HepG2 (cell line): ENCODE measurements at regions not wholly inside any gene's neighbourhood (a gene's known extent, or its start where the extent isn't known, plus 50 kb on each side); places are given as distances from the start of the nearest gene placed in this dataset.

Source experiments
- FOXA3 ChIP-seq: IDR thresholded peaks from 2 replicates; pipeline ENCODE4 v1.6.1; 2016; ENCODE audit warnings: missing genetic modification reagents, missing compliant biosample characterization
- FOXJ3 ChIP-seq: sonication (generic); formaldehyde crosslinking; IDR thresholded peaks from 2 replicates; pipeline ENCODE4 v1.4.0; 2020; ENCODE audit warnings: missing genetic modification reagents, mild to moderate bottlenecking, borderline replicate concordance
- IRF2 ChIP-seq: IDR thresholded peaks from 2 replicates; pipeline ENCODE4 v1.6.1; 2018; ENCODE audit warnings: missing genetic modification reagents, missing compliant biosample characterization
- MBD4 ChIP-seq: IDR thresholded peaks from 2 replicates; pipeline ENCODE4 v1.6.1; 2012; ENCODE audit warnings: low read length, inconsistent platforms, borderline replicate concordance
- MYNN ChIP-seq: sonication (generic); formaldehyde crosslinking; IDR thresholded peaks from 2 replicates; pipeline ENCODE4 v1.4.0; 2020; ENCODE audit warnings: mild to moderate bottlenecking, low read depth, missing genetic modification reagents
- PRMT3 ChIP-seq: sonication (generic); formaldehyde crosslinking; IDR thresholded peaks from 2 replicates; pipeline ENCODE4 v1.8.1; 2022; ENCODE audit warnings: low read depth, mild to moderate bottlenecking, moderate library complexity, missing genetic modification reagents, borderline replicate concordance
- RELA ChIP-seq: sonication (generic); formaldehyde crosslinking; IDR thresholded peaks from 2 replicates; pipeline ENCODE4 v1.4.0; 2020; ENCODE audit warnings: missing genetic modification reagents
- SP1 ChIP-seq, 2 experiments: fragments of 450-650 bp in 1 of 2; sonication (generic) in 1 of 2; formaldehyde crosslinking in 1 of 2; IDR thresholded peaks; 2 replicates each; pipeline versions ENCODE4 v1.4.0 to v1.6.1; 2016 to 2020; ENCODE audit warnings: missing genetic modification reagents in 1 of 2
- THAP11 ChIP-seq: IDR thresholded peaks from 2 replicates; pipeline ENCODE4 v1.6.1; 2016; ENCODE audit warnings: missing biosample characterization, missing genetic modification reagents
- U2AF2 ChIP-seq: fragments of 200-400 bp; formaldehyde crosslinking; IDR thresholded peaks from 2 replicates; pipeline ENCODE4 v1.6.1; 2017; ENCODE audit warnings: low read depth, mild to moderate bottlenecking, low read length
- ZBTB7B ChIP-seq: sonication (generic); formaldehyde crosslinking; IDR thresholded peaks from 2 replicates; pipeline ENCODE4 v1.4.0; 2020; ENCODE audit warnings: missing genetic modification reagents
- ZNF253 ChIP-seq: sonication (generic); formaldehyde crosslinking; IDR thresholded peaks from 2 replicates; pipeline ENCODE4 v1.8.0; 2022; ENCODE audit warnings: mild to moderate bottlenecking, missing genetic modification reagents, borderline replicate concordance
- ZNF354B ChIP-seq: sonication (generic); formaldehyde crosslinking; IDR thresholded peaks from 2 replicates; pipeline ENCODE4 v1.8.0; 2022; ENCODE audit warnings: mild to moderate bottlenecking, missing genetic modification reagents
- ZNF441 ChIP-seq: sonication (generic); formaldehyde crosslinking; IDR thresholded peaks from 2 replicates; pipeline ENCODE4 v1.7.0; 2021; ENCODE audit warnings: missing genetic modification reagents, borderline replicate concordance
- ZNF766 ChIP-seq: sonication (generic); formaldehyde crosslinking; IDR thresholded peaks from 2 replicates; pipeline ENCODE4 v1.5.0; 2020; ENCODE audit warnings: missing genetic modification reagents, borderline replicate concordance
- ZNF792 ChIP-seq: IDR thresholded peaks from 2 replicates; pipeline ENCODE4 v1.6.1; 2016
- TF ChIP-seq, protein P1 (sequence below): sonication (generic); formaldehyde crosslinking; IDR thresholded peaks from 2 replicates; pipeline ENCODE4 v1.9.0; 2022; ENCODE audit warnings: low read depth, missing genetic modification reagents
- TF ChIP-seq, protein P2 (sequence below): sonication (generic); formaldehyde crosslinking; IDR thresholded peaks from 2 replicates; pipeline ENCODE4 v1.5.1; 2020; ENCODE audit warnings: missing genetic modification reagents, mild to moderate bottlenecking, borderline replicate concordance
- TF ChIP-seq, protein P3 (sequence below): sonication (generic); formaldehyde crosslinking; IDR thresholded peaks from 2 replicates; pipeline ENCODE4 v1.8.0; 2022; ENCODE audit warnings: missing genetic modification reagents, low read depth, mild to moderate bottlenecking, borderline replicate concordance
- TF ChIP-seq, protein P4 (sequence below): sonication (generic); formaldehyde crosslinking; IDR thresholded peaks from 2 replicates; pipeline ENCODE4 v1.8.1; 2023; ENCODE audit warnings: mild to moderate bottlenecking, missing genetic modification reagents
- TF ChIP-seq, protein P5 (sequence below): sonication (generic); formaldehyde crosslinking; IDR thresholded peaks from 2 replicates; pipeline ENCODE4 v1.4.0; 2020; ENCODE audit warnings: missing genetic modification reagents

DNA sequence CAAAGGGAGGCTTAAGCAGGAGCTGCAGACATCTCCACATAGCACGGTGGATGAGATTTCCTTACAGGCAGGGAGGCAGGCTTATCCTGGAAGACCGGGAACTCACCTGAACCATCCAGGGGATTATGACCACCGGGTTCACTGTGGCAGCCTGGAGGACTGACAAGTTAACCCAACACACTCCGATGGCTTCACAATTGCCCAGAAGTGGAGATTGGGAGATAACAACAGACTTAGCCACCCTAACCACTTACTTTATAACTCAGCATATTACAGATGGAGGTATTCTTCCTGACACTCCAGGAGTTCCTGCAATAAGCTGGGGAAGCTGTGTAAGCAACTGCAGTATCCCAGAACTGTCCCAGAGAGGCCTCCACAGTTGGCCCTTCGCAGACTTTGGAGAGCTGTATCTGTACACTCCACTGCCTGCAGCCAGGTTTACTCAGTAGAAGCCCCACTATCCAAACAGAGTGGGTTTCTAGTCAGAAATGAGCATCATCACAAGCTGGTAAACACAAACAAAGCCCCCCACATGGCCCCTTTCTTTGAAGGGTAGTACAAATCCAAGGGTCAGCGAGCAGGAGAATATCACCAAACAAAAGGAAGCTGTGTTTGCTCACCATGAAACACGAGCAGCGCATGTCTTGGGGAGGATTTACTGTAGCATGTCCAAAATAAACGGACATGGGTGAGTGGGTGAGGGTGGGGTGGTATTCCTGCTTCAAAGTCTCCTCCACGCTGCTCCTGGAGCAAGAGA lies 462.2 kb downstream of the RASEF start (continued):
- TF ChIP-seq, protein P1, sequence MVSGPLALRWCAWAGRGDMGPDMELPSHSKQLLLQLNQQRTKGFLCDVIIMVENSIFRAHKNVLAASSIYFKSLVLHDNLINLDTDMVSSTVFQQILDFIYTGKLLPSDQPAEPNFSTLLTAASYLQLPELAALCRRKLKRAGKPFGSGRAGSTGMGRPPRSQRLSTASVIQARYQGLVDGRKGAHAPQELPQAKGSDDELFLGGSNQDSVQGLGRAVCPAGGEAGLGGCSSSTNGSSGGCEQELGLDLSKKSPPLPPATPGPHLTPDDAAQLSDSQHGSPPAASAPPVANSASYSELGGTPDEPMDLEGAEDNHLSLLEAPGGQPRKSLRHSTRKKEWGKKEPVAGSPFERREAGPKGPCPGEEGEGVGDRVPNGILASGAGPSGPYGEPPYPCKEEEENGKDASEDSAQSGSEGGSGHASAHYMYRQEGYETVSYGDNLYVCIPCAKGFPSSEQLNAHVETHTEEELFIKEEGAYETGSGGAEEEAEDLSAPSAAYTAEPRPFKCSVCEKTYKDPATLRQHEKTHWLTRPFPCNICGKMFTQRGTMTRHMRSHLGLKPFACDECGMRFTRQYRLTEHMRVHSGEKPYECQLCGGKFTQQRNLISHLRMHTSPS (CRISPR knock-in tag): no peak
- no peak for TF ChIP-seq U2AF2
- TF ChIP-seq IRF2: peak; percentile 57; the same call in 1 of the 2 replicates
- peak; percentile 65 for TF ChIP-seq FOXA3
- no peak for TF ChIP-seq ZNF792 (CRISPR knock-in tag)
- TF ChIP-seq, protein P2, sequence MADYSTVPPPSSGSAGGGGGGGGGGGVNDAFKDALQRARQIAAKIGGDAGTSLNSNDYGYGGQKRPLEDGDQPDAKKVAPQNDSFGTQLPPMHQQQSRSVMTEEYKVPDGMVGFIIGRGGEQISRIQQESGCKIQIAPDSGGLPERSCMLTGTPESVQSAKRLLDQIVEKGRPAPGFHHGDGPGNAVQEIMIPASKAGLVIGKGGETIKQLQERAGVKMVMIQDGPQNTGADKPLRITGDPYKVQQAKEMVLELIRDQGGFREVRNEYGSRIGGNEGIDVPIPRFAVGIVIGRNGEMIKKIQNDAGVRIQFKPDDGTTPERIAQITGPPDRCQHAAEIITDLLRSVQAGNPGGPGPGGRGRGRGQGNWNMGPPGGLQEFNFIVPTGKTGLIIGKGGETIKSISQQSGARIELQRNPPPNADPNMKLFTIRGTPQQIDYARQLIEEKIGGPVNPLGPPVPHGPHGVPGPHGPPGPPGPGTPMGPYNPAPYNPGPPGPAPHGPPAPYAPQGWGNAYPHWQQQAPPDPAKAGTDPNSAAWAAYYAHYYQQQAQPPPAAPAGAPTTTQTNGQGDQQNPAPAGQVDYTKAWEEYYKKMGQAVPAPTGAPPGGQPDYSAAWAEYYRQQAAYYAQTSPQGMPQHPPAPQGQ (CRISPR knock-in tag): no peak
- TF ChIP-seq THAP11 (CRISPR knock-in tag): no peak
- no peak for TF ChIP-seq SP1 (IDR thresholded peaks at IDR 0.05)
- no peak for TF ChIP-seq SP1 (CRISPR knock-in tag; IDR thresholded peaks at IDR 0.05)
- no peak for TF ChIP-seq ZNF441 (CRISPR knock-in tag)
- TF ChIP-seq MYNN (CRISPR knock-in tag): no peak
- TF ChIP-seq, protein P3, sequence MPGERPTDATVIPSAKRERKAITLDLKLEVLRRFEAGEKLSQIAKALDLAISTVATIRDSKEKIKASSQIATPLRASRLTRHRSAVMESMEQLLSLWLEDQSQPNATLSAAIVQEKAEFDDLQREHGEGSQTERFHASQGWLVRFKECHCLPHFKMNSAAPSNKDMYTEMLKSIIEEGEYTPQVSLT (CRISPR knock-in tag): no peak
- TF ChIP-seq MBD4: 0 out of 2 replicates have a peak, but pooled peaks have one; percentile 37
- peak; percentile 30; the same call in 1 of the 2 replicates for TF ChIP-seq FOXJ3 (CRISPR knock-in tag)
- no peak for TF ChIP-seq ZNF253 (CRISPR knock-in tag)
- TF ChIP-seq ZNF354B: no peak
- TF ChIP-seq, protein P4, sequence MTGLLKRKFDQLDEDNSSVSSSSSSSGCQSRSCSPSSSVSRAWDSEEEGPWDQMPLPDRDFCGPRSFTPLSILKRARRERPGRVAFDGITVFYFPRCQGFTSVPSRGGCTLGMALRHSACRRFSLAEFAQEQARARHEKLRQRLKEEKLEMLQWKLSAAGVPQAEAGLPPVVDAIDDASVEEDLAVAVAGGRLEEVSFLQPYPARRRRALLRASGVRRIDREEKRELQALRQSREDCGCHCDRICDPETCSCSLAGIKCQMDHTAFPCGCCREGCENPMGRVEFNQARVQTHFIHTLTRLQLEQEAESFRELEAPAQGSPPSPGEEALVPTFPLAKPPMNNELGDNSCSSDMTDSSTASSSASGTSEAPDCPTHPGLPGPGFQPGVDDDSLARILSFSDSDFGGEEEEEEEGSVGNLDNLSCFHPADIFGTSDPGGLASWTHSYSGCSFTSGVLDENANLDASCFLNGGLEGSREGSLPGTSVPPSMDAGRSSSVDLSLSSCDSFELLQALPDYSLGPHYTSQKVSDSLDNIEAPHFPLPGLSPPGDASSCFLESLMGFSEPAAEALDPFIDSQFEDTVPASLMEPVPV (CRISPR knock-in tag): no peak
- TF ChIP-seq ZBTB7B (CRISPR knock-in tag): peak; percentile 94
- no peak for TF ChIP-seq ZNF766 (CRISPR knock-in tag)
- no peak for TF ChIP-seq RELA (CRISPR knock-in tag)
- TF ChIP-seq, protein P5, sequence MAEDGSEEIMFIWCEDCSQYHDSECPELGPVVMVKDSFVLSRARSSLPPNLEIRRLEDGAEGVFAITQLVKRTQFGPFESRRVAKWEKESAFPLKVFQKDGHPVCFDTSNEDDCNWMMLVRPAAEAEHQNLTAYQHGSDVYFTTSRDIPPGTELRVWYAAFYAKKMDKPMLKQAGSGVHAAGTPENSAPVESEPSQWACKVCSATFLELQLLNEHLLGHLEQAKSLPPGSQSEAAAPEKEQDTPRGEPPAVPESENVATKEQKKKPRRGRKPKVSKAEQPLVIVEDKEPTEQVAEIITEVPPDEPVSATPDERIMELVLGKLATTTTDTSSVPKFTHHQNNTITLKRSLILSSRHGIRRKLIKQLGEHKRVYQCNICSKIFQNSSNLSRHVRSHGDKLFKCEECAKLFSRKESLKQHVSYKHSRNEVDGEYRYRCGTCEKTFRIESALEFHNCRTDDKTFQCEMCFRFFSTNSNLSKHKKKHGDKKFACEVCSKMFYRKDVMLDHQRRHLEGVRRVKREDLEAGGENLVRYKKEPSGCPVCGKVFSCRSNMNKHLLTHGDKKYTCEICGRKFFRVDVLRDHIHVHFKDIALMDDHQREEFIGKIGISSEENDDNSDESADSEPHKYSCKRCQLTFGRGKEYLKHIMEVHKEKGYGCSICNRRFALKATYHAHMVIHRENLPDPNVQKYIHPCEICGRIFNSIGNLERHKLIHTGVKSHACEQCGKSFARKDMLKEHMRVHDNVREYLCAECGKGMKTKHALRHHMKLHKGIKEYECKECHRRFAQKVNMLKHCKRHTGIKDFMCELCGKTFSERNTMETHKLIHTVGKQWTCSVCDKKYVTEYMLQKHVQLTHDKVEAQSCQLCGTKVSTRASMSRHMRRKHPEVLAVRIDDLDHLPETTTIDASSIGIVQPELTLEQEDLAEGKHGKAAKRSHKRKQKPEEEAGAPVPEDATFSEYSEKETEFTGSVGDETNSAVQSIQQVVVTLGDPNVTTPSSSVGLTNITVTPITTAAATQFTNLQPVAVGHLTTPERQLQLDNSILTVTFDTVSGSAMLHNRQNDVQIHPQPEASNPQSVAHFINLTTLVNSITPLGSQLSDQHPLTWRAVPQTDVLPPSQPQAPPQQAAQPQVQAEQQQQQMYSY (CRISPR knock-in tag): no peak
- no peak for TF ChIP-seq PRMT3 (CRISPR knock-in tag)
